ENCODE measurements at regions not wholly inside any gene's neighbourhood (a gene's known extent, or its start where the extent isn't known, plus 50 kb on each side); places are given as distances from the start of the nearest gene placed in this dataset.

- TF ChIP-seq CTCF (IDR thresholded peaks at IDR 0.05) (no peak), POLR2A (IDR thresholded peaks at IDR 0.05) (no peak)
Measured at GRCh38 chr2:215567504-215567903, 131.6 kb upstream of the FN1 start.
